Endothelial cell of umbilical vein (primary cell): ENCODE measurements at regions not wholly inside any gene's neighbourhood (a gene's known extent, or its start where the extent isn't known, plus 50 kb on each side); places are given as distances from the start of the nearest gene placed in this dataset.

Experiments used
- BruUV-seq: library from RNA; stranded (reverse); fragments of 400-500 nt; replicated peaks from 2 replicates; lab custom pipeline; 2021; lab: Mats Ljungman, UMichigan
- CTCF ChIA-PET: fragments of 300-600, 350-600 bp; sonication (Branson Sonifier 250); formaldehyde crosslinking; loops from one replicate; lab custom pipeline; 2021; ENCODE audit warnings: antibody characterized with exemption, inconsistent platforms; lab: Charles Lee
- POLR2A ChIA-PET: fragments of 300-600, 350-600 bp; sonication (Branson Sonifier 250); formaldehyde crosslinking; loops from one replicate; lab custom pipeline; 2021; ENCODE audit warnings: antibody characterized with exemption, inconsistent platforms; lab: Charles Lee
- DNase-seq: peaks from one replicate; pipeline ENCODE4 v3.0.0-alpha.2; 2011; ENCODE audit warnings: low read depth, low spot score
- FAIRE-seq: peaks from 2 replicates; lab custom pipeline; 2011; peaks lifted over from hg19 to GRCh38; lab: Jason Lieb, UNC
- H2AFZ ChIP-seq: 2 replicates; pipeline ENCODE4 v1.6.0; 2012; ENCODE audit warnings: low read depth, low read length, control low read depth, inconsistent platforms
- H3K27ac ChIP-seq: 2 replicates; pipeline ENCODE4 v1.5.1; 2011; ENCODE audit warnings: low read depth, mild to moderate bottlenecking, control low read depth, low read length, moderate library complexity; ENCODE audit not compliant: insufficient read depth
- H3K27me3 ChIP-seq, 2 experiments: 2 replicates each; pipeline versions ENCODE4 v1.6.0 to v1.6.1; 2011; ENCODE audit warnings: low read length in 2 of 2, mixed read lengths in 1 of 2; ENCODE audit not compliant: control insufficient read depth in 2 of 2, insufficient read depth in 2 of 2
- H3K36me3 ChIP-seq, 2 experiments: 2 replicates in 1 of 2; 3 replicates in 1 of 2; pipeline ENCODE4 v1.5.1; 2011; ENCODE audit warnings: low read length in 2 of 2, mild to moderate bottlenecking in 1 of 2, moderate library complexity in 1 of 2; ENCODE audit not compliant: control insufficient read depth in 2 of 2, insufficient read depth in 2 of 2; ENCODE audit errors: extremely low read depth in 1 of 2
- H3K4me1 ChIP-seq: 3 replicates; pipeline ENCODE4 v1.5.1; 2011; ENCODE audit warnings: mild to moderate bottlenecking, low read length; ENCODE audit not compliant: control insufficient read depth, insufficient read depth; ENCODE audit errors: extremely low read depth
- H3K4me2 ChIP-seq: 2 replicates; pipeline ENCODE4 v1.6.1; 2011; ENCODE audit warnings: low read length, control low read depth, mixed read lengths; ENCODE audit not compliant: insufficient read depth
- H3K4me3 ChIP-seq, 3 experiments: fragments of 200-600 bp in 1 of 3; sonication (generic), shearing (Covaris generic) in 1 of 3; replicated peaks in 1 of 3; 2 replicates each; pipeline ENCODE4 v1.5.1; 2011 to 2016; ENCODE audit warnings: control low read depth in 3 of 3, low read length in 3 of 3, mild to moderate bottlenecking in 2 of 3, inconsistent platforms in 1 of 3, low read depth in 1 of 3, moderate library complexity in 1 of 3; ENCODE audit not compliant: insufficient read depth in 1 of 3
- H3K79me2 ChIP-seq: 2 replicates; pipeline ENCODE4 v1.6.0; 2012; ENCODE audit warnings: low read length, inconsistent platforms; ENCODE audit not compliant: control insufficient read depth, insufficient read depth
- H3K9ac ChIP-seq: replicated peaks from 2 replicates; pipeline ENCODE3; 2011; ENCODE audit warnings: low read length, control low read depth; ENCODE audit not compliant: insufficient read depth; ENCODE audit errors: extremely low read depth
- H3K9me1 ChIP-seq: replicated peaks from 3 replicates; pipeline ENCODE4 v1.6.0; 2011; ENCODE audit warnings: mild to moderate bottlenecking, low read length; ENCODE audit not compliant: control insufficient read depth, insufficient read depth; ENCODE audit errors: extremely low read depth
- H3K9me3 ChIP-seq: replicated peaks from 2 replicates; pipeline ENCODE4 v1.5.1; 2012; ENCODE audit warnings: low read length, inconsistent platforms; ENCODE audit not compliant: control insufficient read depth, insufficient read depth
- H4K20me1 ChIP-seq: replicated peaks from 2 replicates; pipeline ENCODE3; 2011; ENCODE audit warnings: mild to moderate bottlenecking, low read length; ENCODE audit not compliant: control insufficient read depth, insufficient read depth; ENCODE audit errors: extremely low read depth
- CTCF ChIP-seq, 2 donors: IDR thresholded peaks; 1 replicate in 1 of 2; 2 replicates in 1 of 2; pipeline ENCODE4 v1.5.1; 2011; ENCODE audit warnings: low read length in 2 of 2, mild to moderate bottlenecking in 2 of 2, moderate library complexity in 2 of 2, control low read depth in 1 of 2, inconsistent platforms in 1 of 2, low read depth in 1 of 2; ENCODE audit not compliant: insufficient read depth in 1 of 2; ENCODE audit errors: extremely low read depth in 1 of 2
- EZH2 ChIP-seq: IDR thresholded peaks from 2 replicates; pipeline ENCODE4 v1.6.1; 2012; ENCODE audit warnings: borderline replicate concordance, low read depth, mild to moderate bottlenecking, moderate library complexity, low read length, inconsistent platforms; ENCODE audit not compliant: severe bottlenecking
- FOS ChIP-seq: IDR thresholded peaks from 2 replicates; pipeline ENCODE4 v1.6.1; 2011; ENCODE audit warnings: mild to moderate bottlenecking, low read length, moderate library complexity, borderline replicate concordance; ENCODE audit not compliant: insufficient read depth
- GATA2 ChIP-seq: IDR thresholded peaks from 2 replicates; pipeline ENCODE4 v1.7.0; 2011; ENCODE audit warnings: low read depth, mild to moderate bottlenecking, moderate library complexity, mixed read lengths, low read length; ENCODE audit not compliant: insufficient read length, insufficient read depth
- JUN ChIP-seq: IDR thresholded peaks from 2 replicates; pipeline ENCODE4 v1.6.1; 2011; ENCODE audit warnings: borderline replicate concordance, low read depth; ENCODE audit not compliant: insufficient read length, insufficient read depth
- MAX ChIP-seq: IDR thresholded peaks from 2 replicates; pipeline ENCODE4 v1.6.1; 2011; ENCODE audit not compliant: insufficient read depth, insufficient read length
- MYC ChIP-seq: IDR thresholded peaks from one replicate; pipeline ENCODE4 v1.6.1; 2011; ENCODE audit warnings: mild to moderate bottlenecking, low read depth, low read length
- POLR2A ChIP-seq: IDR thresholded peaks from 2 replicates; pipeline ENCODE4 v1.6.1; 2012; ENCODE audit warnings: low read depth, mild to moderate bottlenecking, control low read depth, low read length
- POLR2AphosphoS5 ChIP-seq: IDR thresholded peaks from 2 replicates; pipeline ENCODE4 v1.6.1; 2012; ENCODE audit warnings: low read depth, mild to moderate bottlenecking, control low read depth, low read length, moderate library complexity; ENCODE audit not compliant: insufficient read depth
- dilution Hi-C: fragments of 300-500 bp; cut with MboI; formaldehyde crosslinking; loops from one replicate; pipeline ENCODE4 v1.15.0; 2019; ENCODE audit warnings: low sequenced_read_pairs; ENCODE audit not compliant: extremely low pct_ligation_motif_present
- intact Hi-C: fragments of 100-400 bp; cut with micrococcal nuclease; formaldehyde crosslinking; loops from one replicate; pipeline ENCODE4 v1.10.0; 2022

GRCh38 chr1:102083192-102083591 lies 86.5 kb upstream of the OLFM3 start:
- dilution Hi-C loops, result no loop called here
- H3K4me1 ChIP-seq, result no peaks in the 10 kb centered on the region
- CTCF ChIA-PET, result no interaction called here
- DNase-seq (no peak), FAIRE-seq (no peak)
- POLR2A ChIA-PET, result no interaction called here
- no peaks in the 10 kb centered on the region for H3K36me3 ChIP-seq
- no TSS peak for BruUV-seq
- no peaks in the 10 kb centered on the region for H3K27me3 ChIP-seq
- H3K9me1 ChIP-seq, result no peaks in the 10 kb centered on the region
- H4K20me1 ChIP-seq, result no peaks in the 10 kb centered on the region
- no peak overlapping the region for H3K4me2 ChIP-seq
- H3K79me2 ChIP-seq, result no peaks in the 10 kb centered on the region
- no peaks in the 10 kb centered on the region for H3K9me3 ChIP-seq
- H2AFZ ChIP-seq, result no peak overlapping the region
- no peak overlapping the region for H3K4me3 ChIP-seq
- H3K27ac ChIP-seq, result no peak overlapping the region
- H3K9ac ChIP-seq, result no peak overlapping the region
- no peak for TF ChIP-seq MAX
- TF ChIP-seq GATA2, result no peak
- no peak for TF ChIP-seq MYC
- TF ChIP-seq POLR2AphosphoS5, result no peak
- no peak for TF ChIP-seq JUN
- no peak for TF ChIP-seq POLR2A
- TF ChIP-seq EZH2, result no peak
- no peak for TF ChIP-seq FOS
- TF ChIP-seq CTCF (IDR thresholded peaks at IDR 0.05; ENCODE audit: extremely low read depth in 1 of 2, insufficient read depth in 1 of 2, low read depth in 1 of 2, low read length in 2 of 2), result no peak
- intact Hi-C loops, result no loop called here
